IPS-18a (cell line): ENCODE measurements at regions not wholly inside any gene's neighbourhood (a gene's known extent, or its start where the extent isn't known, plus 50 kb on each side); places are given as distances from the start of the nearest gene placed in this dataset.

Experiments used
- H3K27ac ChIP-seq: one replicate; pipeline ENCODE4 v1.5.1; 2013; ENCODE audit warnings: low read length
- H3K27me3 ChIP-seq: one replicate; pipeline ENCODE4 v1.6.1; 2013; ENCODE audit warnings: mild to moderate bottlenecking, low read length; ENCODE audit not compliant: control insufficient read depth, insufficient read depth
- H3K36me3 ChIP-seq: one replicate; pipeline ENCODE4 v1.6.1; 2013; ENCODE audit warnings: low read depth, low read length; ENCODE audit not compliant: control insufficient read depth
- H3K4me1 ChIP-seq: one replicate; pipeline ENCODE4 v1.6.1; 2013; ENCODE audit warnings: low read depth, low read length; ENCODE audit not compliant: control insufficient read depth
- H3K4me3 ChIP-seq: one replicate; pipeline ENCODE4 v1.5.1; 2013; ENCODE audit warnings: low read length
- H3K9ac ChIP-seq: one replicate; pipeline ENCODE4 v1.6.1; 2013; ENCODE audit warnings: mild to moderate bottlenecking, low read length, moderate library complexity
- H3K9me3 ChIP-seq: one replicate; pipeline ENCODE4 v1.6.1; 2013; ENCODE audit warnings: low read depth, low read length; ENCODE audit not compliant: control insufficient read depth

DNA sequence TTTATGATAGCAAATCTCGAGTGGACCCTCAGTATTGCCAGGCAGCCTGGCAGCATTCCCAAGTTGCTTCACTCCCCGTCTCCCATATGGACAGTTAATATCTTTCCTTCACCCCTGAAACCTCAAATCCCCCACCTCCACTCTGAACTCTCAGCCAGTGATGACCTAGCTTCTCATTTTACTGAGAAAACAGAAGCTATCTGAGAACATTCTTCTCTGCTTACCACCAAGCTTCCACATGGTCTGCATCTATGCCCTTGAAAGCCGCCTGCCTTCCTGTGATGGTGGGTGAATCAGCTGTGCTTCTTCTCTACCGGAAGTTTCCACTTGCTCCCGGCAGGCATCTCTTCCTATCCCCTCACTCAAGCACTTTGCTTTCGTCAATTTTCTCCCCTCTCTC is 529.2 kb downstream of the EPHA4 start:
- H3K36me3 ChIP-seq = no peaks in the 10 kb centered on the region
- H3K4me3 ChIP-seq = no peak overlapping the region
- no peaks in the 10 kb centered on the region for H3K9me3 ChIP-seq
- H3K9ac ChIP-seq = no peak overlapping the region
- no peak overlapping the region for H3K27ac ChIP-seq
- no peaks in the 10 kb centered on the region for H3K27me3 ChIP-seq
- H3K4me1 ChIP-seq = no peaks in the 10 kb centered on the region

DNA sequence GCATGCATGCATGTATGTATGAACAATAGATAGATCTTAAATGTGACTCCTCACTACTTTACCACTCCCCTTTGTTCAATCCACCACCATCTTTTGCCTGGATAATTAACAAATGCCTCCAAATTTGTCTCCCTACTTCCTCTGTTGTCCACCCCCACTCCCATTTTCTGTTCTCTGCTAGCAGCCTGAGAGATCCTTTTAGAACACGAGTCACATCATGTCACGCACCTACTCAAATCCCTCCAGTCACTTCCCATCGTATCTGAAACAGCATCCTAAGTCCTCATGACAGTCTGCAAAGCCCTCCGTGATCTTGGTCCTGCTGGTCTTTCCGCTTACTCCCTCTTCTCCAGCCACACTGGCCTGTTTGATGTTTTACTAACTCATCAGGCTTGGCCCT is 527.3 kb downstream of the EPHA4 start:
- Histone ChIP-seq H3K9me3 (no peaks in the 10 kb centered on the region), H3K27me3 (no peaks in the 10 kb centered on the region), H3K4me1 (no peaks in the 10 kb centered on the region), H3K9ac (no peak overlapping the region), H3K4me3 (no peak overlapping the region), H3K27ac (no peak overlapping the region), H3K36me3 (no peaks in the 10 kb centered on the region)

DNA sequence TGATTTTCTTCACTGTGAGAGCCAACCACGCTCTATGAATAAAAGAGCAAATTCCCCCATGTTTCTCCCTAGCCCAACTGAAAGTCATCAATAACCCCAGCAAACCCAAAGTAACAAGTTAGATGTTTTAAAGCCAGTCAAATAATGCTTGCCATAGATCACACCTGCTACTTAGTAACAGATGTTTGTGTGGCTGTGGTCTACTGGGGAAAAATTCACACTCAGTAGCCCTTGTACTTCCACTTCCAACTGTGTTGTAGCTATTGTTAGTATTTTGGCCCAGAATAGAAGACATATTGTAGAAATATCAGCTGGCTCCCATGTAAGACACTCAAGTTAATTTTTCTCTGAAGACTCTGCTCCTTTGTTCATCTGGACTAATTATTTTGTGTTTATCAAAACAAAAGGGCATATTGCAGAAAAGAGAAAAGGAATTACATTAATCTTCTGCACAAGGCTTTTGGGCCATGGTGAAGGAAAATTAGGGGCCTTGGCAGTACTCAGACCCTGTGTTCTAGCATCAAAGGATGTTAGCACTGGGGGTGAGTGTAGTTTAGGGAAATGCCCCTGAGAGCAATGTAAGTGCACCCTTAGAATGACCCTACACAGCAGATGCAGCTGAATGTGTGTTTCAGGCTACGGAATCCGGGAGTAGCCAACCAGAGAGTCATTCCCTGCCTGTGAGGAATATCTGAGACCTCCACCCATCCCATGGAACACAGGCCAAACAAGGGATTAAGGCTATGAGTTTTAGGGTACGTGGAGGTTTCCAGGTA is 521.9 kb downstream of the EPHA4 start:
- Histone ChIP-seq H3K9ac (no peak overlapping the region), H3K36me3 (no peaks in the 10 kb centered on the region), H3K27ac (no peak overlapping the region)

DNA sequence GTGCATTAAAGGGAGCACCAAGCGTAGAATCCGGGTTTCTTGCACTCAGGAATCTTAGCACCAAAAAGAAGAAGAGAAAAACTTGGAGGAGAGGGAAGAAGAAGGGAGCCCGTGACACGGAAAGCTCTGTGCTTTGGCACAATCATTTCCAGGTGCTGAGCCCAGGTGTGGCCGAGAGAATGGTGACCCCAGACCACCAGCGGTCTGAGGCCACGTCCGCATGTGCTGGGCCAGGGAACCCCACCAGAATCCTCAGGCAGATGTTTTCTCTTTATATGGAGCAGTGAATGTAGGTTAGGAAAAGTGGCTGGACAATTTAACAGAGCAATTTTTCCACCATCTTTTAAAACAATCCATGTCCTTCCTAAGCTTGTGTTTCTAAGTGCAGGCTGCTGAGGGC is 520.9 kb downstream of the EPHA4 start:
- Histone ChIP-seq H3K27me3 (no peaks in the 10 kb centered on the region), H3K9me3 (no peaks in the 10 kb centered on the region), H3K4me1 (no peaks in the 10 kb centered on the region), H3K9ac (no peak overlapping the region), H3K27ac (no peak overlapping the region), H3K36me3 (no peaks in the 10 kb centered on the region), H3K4me3 (no peak overlapping the region)

More for the DNA sequence above, 521.9 kb downstream of the EPHA4 start:
- H3K9me3 ChIP-seq = no peaks in the 10 kb centered on the region
- H3K4me3 ChIP-seq = no peak overlapping the region
- H3K4me1 ChIP-seq = no peaks in the 10 kb centered on the region
- no peaks in the 10 kb centered on the region for H3K27me3 ChIP-seq

DNA sequence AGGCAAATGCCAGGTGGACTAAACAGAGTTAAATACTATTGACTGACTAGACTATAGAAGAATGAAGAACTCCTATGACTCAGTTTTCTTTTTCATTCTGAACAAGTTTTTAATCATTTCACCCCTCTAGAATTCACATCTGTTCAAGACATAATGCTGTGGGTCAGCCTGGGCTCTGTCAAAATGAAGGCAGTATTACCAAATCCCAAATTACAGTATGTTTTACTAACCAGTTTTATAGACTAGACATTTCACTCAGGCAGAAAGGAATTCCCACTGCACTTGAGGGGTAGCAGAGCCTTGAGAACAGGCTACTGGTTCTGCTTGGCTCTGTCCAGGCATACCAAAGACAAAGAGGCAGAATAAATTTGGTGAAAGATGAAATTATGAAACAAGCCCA is 511.7 kb downstream of the EPHA4 start:
- H3K4me3 ChIP-seq = no peak overlapping the region
- no peaks in the 10 kb centered on the region for H3K36me3 ChIP-seq
- H3K4me1 ChIP-seq = no peaks in the 10 kb centered on the region
- H3K9me3 ChIP-seq = peaks cover 9% of the 10 kb centered on the region
- H3K27ac ChIP-seq = no peak overlapping the region
- no peaks in the 10 kb centered on the region for H3K27me3 ChIP-seq
- H3K9ac ChIP-seq = no peak overlapping the region

DNA sequence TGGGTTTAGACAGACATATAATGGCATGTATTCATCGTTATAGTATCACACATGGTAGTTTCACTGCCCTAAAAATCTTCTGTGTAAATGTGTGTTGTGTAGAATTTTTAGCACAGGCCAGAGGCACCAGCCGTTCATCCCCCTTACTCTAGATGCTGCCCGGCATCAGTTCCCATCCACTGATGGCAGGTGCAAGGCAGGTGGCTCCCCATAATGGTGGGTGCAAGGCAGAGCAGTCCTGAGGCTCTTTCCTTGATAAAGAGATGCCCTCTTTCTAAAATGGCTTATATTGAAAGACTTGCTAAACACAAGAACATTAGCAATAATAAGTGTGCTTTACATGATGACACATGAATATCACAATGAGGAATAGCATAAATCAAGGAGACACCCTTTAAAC is 508.5 kb downstream of the EPHA4 start:
- no peak overlapping the region for H3K4me3 ChIP-seq
- no peaks in the 10 kb centered on the region for H3K27me3 ChIP-seq
- H3K27ac ChIP-seq = no peak overlapping the region
- no peaks in the 10 kb centered on the region for H3K36me3 ChIP-seq
- H3K4me1 ChIP-seq = no peaks in the 10 kb centered on the region
- H3K9ac ChIP-seq = no peak overlapping the region
- H3K9me3 ChIP-seq = peaks cover 4% of the 10 kb centered on the region

DNA sequence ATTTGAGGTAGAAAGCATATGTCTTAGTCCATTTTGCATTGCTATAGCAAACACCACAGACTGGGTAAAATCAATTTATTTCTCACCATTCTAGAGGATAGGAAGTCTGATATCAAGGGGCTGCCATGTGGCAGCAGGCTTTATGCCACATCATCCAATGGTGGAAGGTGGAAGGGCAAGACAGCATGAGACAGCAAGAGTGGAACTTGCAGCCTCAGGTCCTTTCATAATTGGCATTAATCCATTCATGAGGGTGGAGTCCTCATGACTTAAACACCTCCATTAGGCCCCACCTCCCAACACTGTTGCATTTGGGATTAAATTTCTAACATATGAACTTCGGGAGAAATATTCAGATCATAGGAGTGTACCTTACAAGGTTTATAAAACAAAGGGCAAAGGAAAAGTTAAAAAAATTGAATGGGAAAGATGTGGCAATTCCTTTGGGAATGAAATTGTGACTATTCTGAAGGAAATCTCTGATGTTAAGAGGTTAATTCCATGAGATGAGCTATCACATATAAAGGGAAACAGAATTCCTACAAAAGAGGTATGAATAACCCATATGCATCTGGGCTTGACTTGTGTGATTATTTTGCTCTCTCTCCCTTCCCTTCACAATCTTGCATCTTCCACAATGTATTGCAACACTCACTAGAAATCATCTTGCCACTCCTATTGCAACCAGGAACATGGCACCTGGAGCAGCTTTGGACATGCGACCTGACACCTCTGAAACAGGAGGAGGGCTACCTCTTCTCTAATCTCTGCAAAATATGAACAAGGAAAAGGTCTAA is 507.8 kb downstream of the EPHA4 start:
- H3K9ac ChIP-seq = no peak overlapping the region
- H3K4me1 ChIP-seq = no peaks in the 10 kb centered on the region
- no peak overlapping the region for H3K27ac ChIP-seq
- H3K9me3 ChIP-seq = no peaks in the 10 kb centered on the region
- H3K27me3 ChIP-seq = no peaks in the 10 kb centered on the region
- H3K4me3 ChIP-seq = no peak overlapping the region
- H3K36me3 ChIP-seq = no peaks in the 10 kb centered on the region

DNA sequence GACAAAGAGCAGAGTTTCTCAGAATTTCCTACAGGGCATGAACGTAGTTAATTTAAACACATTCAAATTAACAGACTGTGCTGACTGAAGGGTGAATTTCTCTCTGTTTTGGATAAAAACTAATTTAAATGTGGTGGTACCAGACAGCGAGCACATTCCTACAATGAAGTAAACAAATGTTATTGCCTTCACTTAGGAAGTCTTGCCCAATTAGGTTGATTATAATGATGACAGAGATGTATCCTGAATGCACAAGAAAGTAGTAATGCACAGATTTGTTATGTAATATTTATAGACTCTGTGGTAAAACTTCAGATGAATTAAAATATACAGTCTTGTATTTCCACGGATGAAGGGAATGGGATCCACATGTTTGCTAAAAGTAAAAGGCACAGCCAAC is 507.2 kb downstream of the EPHA4 start:
- Histone ChIP-seq H3K36me3 (no peaks in the 10 kb centered on the region), H3K9ac (no peak overlapping the region), H3K4me3 (no peak overlapping the region), H3K27me3 (no peaks in the 10 kb centered on the region), H3K4me1 (no peaks in the 10 kb centered on the region), H3K9me3 (no peaks in the 10 kb centered on the region), H3K27ac (no peak overlapping the region)

DNA sequence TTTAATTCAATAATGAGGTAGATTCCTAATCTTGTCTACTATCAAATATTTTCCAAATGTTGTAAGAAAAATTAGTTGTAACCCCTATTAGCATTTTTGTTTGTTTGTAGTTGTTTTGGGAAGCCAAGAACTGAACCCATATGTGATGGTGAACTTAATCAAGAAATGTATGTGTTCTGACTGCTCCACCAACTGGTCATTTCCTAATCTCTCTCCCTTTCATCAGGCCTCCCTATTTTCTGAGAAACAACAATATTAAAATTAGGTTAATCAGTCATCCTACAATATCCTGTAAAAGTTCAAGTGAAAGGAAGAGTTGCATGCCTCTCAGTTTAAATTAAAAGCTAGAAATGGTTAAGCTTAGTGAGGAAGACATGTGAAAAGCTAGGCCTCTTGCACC is 504.0 kb downstream of the EPHA4 start:
- Histone ChIP-seq H3K27me3 (no peaks in the 10 kb centered on the region), H3K36me3 (no peaks in the 10 kb centered on the region), H3K4me3 (no peak overlapping the region), H3K9ac (no peak overlapping the region), H3K4me1 (no peaks in the 10 kb centered on the region), H3K27ac (no peak overlapping the region), H3K9me3 (peaks cover 14% of the 10 kb centered on the region)

DNA sequence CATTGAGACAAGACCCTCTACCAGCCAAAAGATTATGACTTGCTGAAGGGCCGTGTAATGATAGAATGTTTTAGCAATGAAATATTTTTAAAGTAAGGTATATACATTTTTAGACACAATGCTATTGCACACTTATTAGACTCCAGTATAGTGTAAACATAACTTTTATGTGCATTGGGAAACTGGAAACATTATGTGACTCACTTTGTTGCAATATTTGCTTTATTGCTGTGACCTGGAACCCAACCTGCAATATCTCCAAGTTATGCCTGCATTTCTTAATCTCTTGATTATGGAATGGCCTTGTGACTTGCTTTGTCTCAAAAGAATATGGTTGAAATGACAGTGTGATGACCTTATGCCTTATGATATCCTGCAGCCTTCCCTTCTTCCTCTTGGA is 502.0 kb downstream of the EPHA4 start:
- Histone ChIP-seq H3K9me3 (peaks cover 14% of the 10 kb centered on the region), H3K27ac (no peak overlapping the region), H3K9ac (no peak overlapping the region), H3K4me1 (no peaks in the 10 kb centered on the region), H3K27me3 (no peaks in the 10 kb centered on the region), H3K36me3 (no peaks in the 10 kb centered on the region), H3K4me3 (no peak overlapping the region)

DNA sequence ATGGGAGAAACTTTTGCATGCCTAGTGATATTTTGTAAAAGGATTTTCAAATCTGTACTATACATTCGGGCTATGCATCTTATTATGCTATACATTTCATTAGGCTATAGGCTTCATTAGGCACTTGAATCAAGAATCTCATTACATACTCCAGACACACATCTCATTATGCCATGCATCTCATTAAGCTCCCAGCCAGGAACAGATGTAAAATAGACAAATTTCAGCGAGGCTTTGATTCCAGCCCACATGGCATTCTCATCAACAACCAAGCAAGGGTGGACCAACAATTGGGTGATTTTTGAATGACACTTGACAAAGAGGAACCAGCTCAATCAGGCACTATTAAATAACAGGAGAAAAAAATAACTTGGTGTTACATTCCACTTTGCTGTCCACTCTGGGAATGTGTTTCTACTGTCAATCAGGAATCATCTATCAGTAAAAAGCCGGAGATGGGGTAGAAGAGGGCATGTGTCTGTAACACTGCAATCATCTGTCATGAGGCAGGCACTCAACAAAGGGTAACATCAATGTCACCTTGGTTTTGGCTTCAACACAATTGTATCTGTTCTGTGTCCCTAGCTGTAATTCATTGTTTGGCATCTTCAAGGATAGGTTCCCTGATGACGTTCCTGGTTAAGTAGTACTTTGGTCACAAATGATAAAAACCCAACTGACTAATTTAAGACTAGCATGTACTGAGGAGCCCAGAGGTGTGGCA is 498.6 kb downstream of the EPHA4 start:
- no peak overlapping the region for H3K9ac ChIP-seq
- peaks cover 14% of the 10 kb centered on the region for H3K9me3 ChIP-seq
- H3K36me3 ChIP-seq = no peaks in the 10 kb centered on the region
- H3K27ac ChIP-seq = no peak overlapping the region
- no peak overlapping the region for H3K4me3 ChIP-seq
- H3K4me1 ChIP-seq = no peaks in the 10 kb centered on the region
- no peaks in the 10 kb centered on the region for H3K27me3 ChIP-seq
